Activated CD8-positive, alpha-beta T cell treated with anti-CD3 and anti-CD28 coated beads for 36 hours (primary cell): ENCODE measurements at regions not wholly inside any gene's neighbourhood (a gene's known extent, or its start where the extent isn't known, plus 50 kb on each side); places are given as distances from the start of the nearest gene placed in this dataset.

Source experiments
- ATAC-seq: fragments of 200-7000 bp; cut with Tn5 transposase; one replicate; pipeline ENCODE4 v1.10.0; 2021; ENCODE audit warnings: mild to moderate bottlenecking, moderate library complexity
- CTCF ChIA-PET: fragments of 350-600 bp; sonication (Branson Sonifier 250); formaldehyde crosslinking; loops from one replicate; lab custom pipeline; 2021; ENCODE audit warnings: antibody characterized with exemption; lab: Charles Lee
- POLR2A ChIA-PET: fragments of 350-600 bp; sonication (Branson Sonifier 250); formaldehyde crosslinking; loops from one replicate; lab custom pipeline; 2021; ENCODE audit warnings: antibody characterized with exemption; lab: Charles Lee
- DNase-seq: peaks from one replicate; pipeline ENCODE4 v3.0.0-alpha.2; 2020
- H3K27ac Mint-ChIP-seq: one replicate; pipeline ENCODE4 v1.8.0; 2021; ENCODE audit warnings: mild to moderate bottlenecking, mixed read lengths
- H3K27me3 Mint-ChIP-seq: one replicate; pipeline ENCODE4 v1.8.0; 2021; ENCODE audit warnings: mixed read lengths
- H3K36me3 Mint-ChIP-seq: one replicate; pipeline ENCODE4 v1.8.0; 2021; ENCODE audit warnings: low read depth, mixed read lengths
- H3K4me1 Mint-ChIP-seq: one replicate; pipeline ENCODE4 v1.8.0; 2021; ENCODE audit warnings: low read depth, mixed read lengths
- H3K4me3 Mint-ChIP-seq: one replicate; pipeline ENCODE4 v1.8.0; 2021; ENCODE audit warnings: mild to moderate bottlenecking, moderate library complexity, mixed read lengths
- H3K9me3 Mint-ChIP-seq: one replicate; pipeline ENCODE4 v1.8.0; 2021; ENCODE audit warnings: mixed read lengths
- CTCF ChIP-seq: fragments of 200-600 bp; IDR thresholded peaks from one replicate; pipeline ENCODE4 v1.8.0; 2022; ENCODE audit warnings: antibody characterized with exemption, mild to moderate bottlenecking
- intact Hi-C: fragments of 100-400 bp; cut with micrococcal nuclease; formaldehyde crosslinking; loops from one replicate; pipeline ENCODE4 v1.10.0; 2022

- H3K27me3 Mint-ChIP-seq = no peaks in the 10 kb centered on the region
- ChIA-PET POLR2A (no interaction called here), CTCF (no interaction called here)
- ATAC-seq (no peak), DNase-seq (no peak)
- no peaks in the 10 kb centered on the region for H3K9me3 Mint-ChIP-seq
- H3K36me3 Mint-ChIP-seq = no peaks in the 10 kb centered on the region
- no peaks in the 10 kb centered on the region for H3K4me1 Mint-ChIP-seq
- TF ChIP-seq CTCF = no peak
- no peak overlapping the region for H3K27ac Mint-ChIP-seq
- no peak overlapping the region for H3K4me3 Mint-ChIP-seq
- intact Hi-C loops = no loop called here
These were observed 120.4 kb downstream of the MXRA5 start for GRCh38 chrX:3226087-3226486.

- ChIA-PET POLR2A (no interaction called here), CTCF (no interaction called here)
- intact Hi-C loops = no loop called here
- Mint-ChIP-seq H3K4me3 (no peak overlapping the region), H3K36me3 (no peaks in the 10 kb centered on the region), H3K4me1 (no peaks in the 10 kb centered on the region), H3K9me3 (no peaks in the 10 kb centered on the region), H3K27ac (no peak overlapping the region), H3K27me3 (no peaks in the 10 kb centered on the region)
- DNase-seq (no peak), ATAC-seq (no peak)
- TF ChIP-seq CTCF = no peak
These were observed 124.8 kb downstream of the MXRA5 start for GRCh38 chrX:3221643-3222042.

DNA sequence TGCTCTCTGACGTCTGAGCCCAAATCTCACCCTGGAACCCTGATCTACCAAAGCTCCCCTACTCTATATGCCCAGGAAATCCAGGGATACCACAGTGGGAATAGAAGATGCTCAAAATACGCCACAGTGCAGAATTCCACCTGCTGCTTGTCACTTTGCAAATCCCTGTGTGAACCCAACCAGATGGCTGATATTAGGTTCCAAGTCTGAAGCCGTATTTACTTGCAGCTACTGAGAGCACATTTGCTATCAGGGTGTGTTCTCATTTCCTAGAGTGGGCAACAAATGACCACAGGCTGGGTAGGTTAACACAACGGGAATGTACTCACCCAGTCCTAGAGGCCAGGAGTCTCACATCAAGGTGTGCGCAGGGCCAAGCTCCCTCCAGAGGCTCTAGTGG lies 126.8 kb downstream of the MXRA5 start:
- no peaks in the 10 kb centered on the region for H3K36me3 Mint-ChIP-seq
- H3K9me3 Mint-ChIP-seq = no peaks in the 10 kb centered on the region
- no peak overlapping the region for H3K27ac Mint-ChIP-seq
- intact Hi-C loops = no loop called here
- H3K27me3 Mint-ChIP-seq = no peaks in the 10 kb centered on the region
- POLR2A ChIA-PET = no interaction called here
- DNase-seq (no peak), ATAC-seq (no peak)
- CTCF ChIA-PET = no interaction called here
- no peak for TF ChIP-seq CTCF
- H3K4me3 Mint-ChIP-seq = no peak overlapping the region
- H3K4me1 Mint-ChIP-seq = no peaks in the 10 kb centered on the region

DNA sequence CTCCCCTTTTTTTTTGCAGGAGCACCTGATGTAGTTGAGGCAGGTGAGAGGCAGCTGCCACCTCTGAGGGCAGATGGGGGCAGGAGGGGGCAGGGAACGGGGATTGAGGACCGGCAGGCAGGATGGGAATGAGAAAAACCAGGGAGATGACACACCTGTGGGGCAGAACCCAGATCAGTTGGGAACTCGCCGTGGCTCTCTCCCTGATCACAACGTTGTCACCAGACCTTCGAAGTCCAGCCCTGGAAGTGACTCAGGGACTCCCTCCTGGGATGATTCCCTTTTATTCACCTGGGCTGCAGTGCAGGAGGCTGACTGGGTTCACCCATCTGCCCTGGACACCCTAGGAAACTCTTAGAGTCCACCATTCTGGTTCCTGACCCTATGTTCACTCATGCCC lies 127.2 kb downstream of the MXRA5 start:
- H3K36me3 Mint-ChIP-seq = no peaks in the 10 kb centered on the region
- no peak overlapping the region for H3K27ac Mint-ChIP-seq
- H3K4me3 Mint-ChIP-seq = no peak overlapping the region
- TF ChIP-seq CTCF = no peak
- intact Hi-C loops = no loop called here
- CTCF ChIA-PET = no interaction called here
- no peaks in the 10 kb centered on the region for H3K4me1 Mint-ChIP-seq
- ATAC-seq = no peak
- no peak for DNase-seq
- no peaks in the 10 kb centered on the region for H3K9me3 Mint-ChIP-seq
- no peaks in the 10 kb centered on the region for H3K27me3 Mint-ChIP-seq
- POLR2A ChIA-PET = no interaction called here

DNA sequence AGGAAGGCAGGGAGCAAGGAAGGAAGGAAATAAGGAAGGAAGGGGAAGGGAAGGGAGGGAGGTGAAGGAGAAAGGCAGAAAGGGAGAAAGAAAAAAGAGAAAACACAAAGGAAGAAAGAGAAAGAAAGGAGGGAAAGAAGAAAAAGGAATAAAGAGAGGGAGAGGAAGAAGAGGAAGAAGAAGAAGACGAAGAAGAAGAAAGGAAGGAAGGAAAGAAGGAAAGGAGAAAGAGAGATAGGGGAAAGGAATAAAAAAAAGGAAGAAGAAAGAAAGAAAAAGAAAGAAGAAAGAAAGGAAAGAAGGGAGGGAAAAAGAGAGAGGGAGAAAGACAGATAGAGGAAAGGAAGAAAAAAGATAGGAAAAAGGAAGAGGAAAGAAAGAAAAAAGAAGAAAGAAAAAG lies 128.0 kb downstream of the MXRA5 start:
- POLR2A ChIA-PET = no interaction called here
- no peak overlapping the region for H3K27ac Mint-ChIP-seq
- CTCF ChIA-PET = no interaction called here
- ATAC-seq (no peak), DNase-seq (no peak)
- no peaks in the 10 kb centered on the region for H3K4me1 Mint-ChIP-seq
- H3K4me3 Mint-ChIP-seq = no peak overlapping the region
- H3K9me3 Mint-ChIP-seq = no peaks in the 10 kb centered on the region
- H3K27me3 Mint-ChIP-seq = no peaks in the 10 kb centered on the region
- H3K36me3 Mint-ChIP-seq = no peaks in the 10 kb centered on the region
- intact Hi-C loops = no loop called here
- no peak for TF ChIP-seq CTCF
